ENCODE measurements at regions not wholly inside any gene's neighbourhood (a gene's known extent, or its start where the extent isn't known, plus 50 kb on each side); places are given as distances from the start of the nearest gene placed in this dataset.

- TF ChIP-seq CTCF (IDR thresholded peaks at IDR 0.05; ENCODE audit: insufficient read depth, low read length, poor library complexity, severe bottlenecking) = no peak
- H3K4me3 ChIP-seq (replicated peaks; ENCODE audit: low read depth, low read length) = no peak overlapping the region
- no peaks in the 10 kb centered on the region for H3K36me3 ChIP-seq (ENCODE audit: control insufficient read depth, insufficient read depth, low read length)
- no peak for DNase-seq (ENCODE audit: extremely low read depth, insufficient read length)
- H3K27me3 ChIP-seq (replicated peaks; ENCODE audit: control insufficient read depth, insufficient read depth, low read length) = no peaks in the 10 kb centered on the region
Observed at GRCh38 chr14:84237881-84238280, 1292.1 kb upstream of the FLRT2 start.

- H3K36me3 ChIP-seq (ENCODE audit: control insufficient read depth, insufficient read depth, low read length) = no peaks in the 10 kb centered on the region
- DNase-seq (ENCODE audit: extremely low read depth, insufficient read length) = no peak
- H3K27me3 ChIP-seq (replicated peaks; ENCODE audit: control insufficient read depth, insufficient read depth, low read length) = no peaks in the 10 kb centered on the region
- TF ChIP-seq CTCF (IDR thresholded peaks at IDR 0.05; ENCODE audit: insufficient read depth, low read length, poor library complexity, severe bottlenecking) = no peak
- H3K4me3 ChIP-seq (replicated peaks; ENCODE audit: low read depth, low read length) = no peak overlapping the region
Observed at GRCh38 chr14:84247693-84248092, 1282.3 kb upstream of the FLRT2 start.

GRCh38 chr14:84250893-84251292, 1279.1 kb upstream of the FLRT2 start:
- Histone ChIP-seq H3K27me3 (replicated peaks; ENCODE audit: control insufficient read depth, insufficient read depth, low read length) (no peaks in the 10 kb centered on the region), H3K36me3 (ENCODE audit: control insufficient read depth, insufficient read depth, low read length) (no peaks in the 10 kb centered on the region), H3K4me3 (replicated peaks; ENCODE audit: low read depth, low read length) (no peak overlapping the region)
- no peak for TF ChIP-seq CTCF (IDR thresholded peaks at IDR 0.05; ENCODE audit: insufficient read depth, low read length, poor library complexity, severe bottlenecking)
- DNase-seq (ENCODE audit: extremely low read depth, insufficient read length) = no peak

GRCh38 chr14:84251411-84252115, 1278.4 kb upstream of the FLRT2 start:
- no peak for DNase-seq (ENCODE audit: extremely low read depth, insufficient read length)
- TF ChIP-seq CTCF (IDR thresholded peaks at IDR 0.05; ENCODE audit: insufficient read depth, low read length, poor library complexity, severe bottlenecking) = no peak
- H3K36me3 ChIP-seq (ENCODE audit: control insufficient read depth, insufficient read depth, low read length) = no peaks in the 10 kb centered on the region

GRCh38 chr14:84252706-84253105, 1277.2 kb upstream of the FLRT2 start:
- Histone ChIP-seq H3K36me3 (ENCODE audit: control insufficient read depth, insufficient read depth, low read length) (no peaks in the 10 kb centered on the region), H3K4me3 (replicated peaks; ENCODE audit: low read depth, low read length) (no peak overlapping the region), H3K27me3 (replicated peaks; ENCODE audit: control insufficient read depth, insufficient read depth, low read length) (no peaks in the 10 kb centered on the region)
- TF ChIP-seq CTCF (IDR thresholded peaks at IDR 0.05; ENCODE audit: insufficient read depth, low read length, poor library complexity, severe bottlenecking) = no peak
- DNase-seq (ENCODE audit: extremely low read depth, insufficient read length) = no peak

More at GRCh38 chr14:84251411-84252115, 1278.4 kb upstream of the FLRT2 start:
- Histone ChIP-seq H3K4me3 (replicated peaks; ENCODE audit: low read depth, low read length) (no peak overlapping the region), H3K27me3 (replicated peaks; ENCODE audit: control insufficient read depth, insufficient read depth, low read length) (no peaks in the 10 kb centered on the region)

GRCh38 chr14:84253326-84253725, 1276.6 kb upstream of the FLRT2 start:
- Histone ChIP-seq H3K36me3 (ENCODE audit: control insufficient read depth, insufficient read depth, low read length) (no peaks in the 10 kb centered on the region), H3K27me3 (replicated peaks; ENCODE audit: control insufficient read depth, insufficient read depth, low read length) (no peaks in the 10 kb centered on the region), H3K4me3 (replicated peaks; ENCODE audit: low read depth, low read length) (no peak overlapping the region)
- no peak for DNase-seq (ENCODE audit: extremely low read depth, insufficient read length)
- TF ChIP-seq CTCF (IDR thresholded peaks at IDR 0.05; ENCODE audit: insufficient read depth, low read length, poor library complexity, severe bottlenecking) = no peak
